22Rv1 (cell line): ENCODE measurements at regions not wholly inside any gene's neighbourhood (a gene's known extent, or its start where the extent isn't known, plus 50 kb on each side); places are given as distances from the start of the nearest gene placed in this dataset.
"Not testable (repeated sequence)": the region's sequence is repeated elsewhere in the genome, so short reads cannot be mapped to it uniquely, and the experiment has no call there.

ENCODE experiments used
- CTCF ChIP-seq: fragments of 450-650 bp; IDR thresholded peaks from 2 replicates; pipeline ENCODE4 v1.5.1; 2017; ENCODE audit warnings: mild to moderate bottlenecking
- ZFX ChIP-seq: fragments of 450-650 bp; IDR thresholded peaks from 2 replicates; pipeline ENCODE4 v1.6.1; 2017; ENCODE audit warnings: antibody characterized with exemption, borderline replicate concordance

GRCh38 chrX:118295818-118296217 is 50.1 kb upstream of the WDR44 start:
- not testable (repeated sequence) for TF ChIP-seq CTCF, ZFX
